ENCODE measurements at regions not wholly inside any gene's neighbourhood (a gene's known extent, or its start where the extent isn't known, plus 50 kb on each side); places are given as distances from the start of the nearest gene placed in this dataset.

- DNase-seq, result no peak
These were observed 53.2 kb downstream of the DNAAF9 start for GRCh38 chr20:3354247-3354646.

GRCh38 chr20:3353646-3354045 is 53.8 kb downstream of the DNAAF9 start:
- DNase-seq, result no peak

- no peak for DNase-seq
These were observed 55.3 kb downstream of the DNAAF9 start for GRCh38 chr20:3352202-3352601.

- DNase-seq, result no peak
These were observed 57.0 kb downstream of the DNAAF9 start for GRCh38 chr20:3350422-3350821.

GRCh38 chr20:3349786-3350185 is 57.7 kb downstream of the DNAAF9 start:
- no peak for DNase-seq

- no peak for DNase-seq
These were observed 64.7 kb downstream of the DNAAF9 start for GRCh38 chr20:3342766-3343165.

GRCh38 chr20:3340443-3340842 is 67.0 kb downstream of the DNAAF9 start:
- DNase-seq, result no peak

GRCh38 chr20:3339571-3339970 is 67.9 kb downstream of the DNAAF9 start:
- DNase-seq, result no peak

- no peak for DNase-seq
These were observed 68.4 kb downstream of the DNAAF9 start for GRCh38 chr20:3339076-3339475.

- no peak for DNase-seq
These were observed 73.1 kb downstream of the DNAAF9 start for GRCh38 chr20:3334156-3334943.

- peak; percentile 31 for DNase-seq
These were observed 77.3 kb downstream of the DNAAF9 start for GRCh38 chr20:3330046-3330741.

- no peak for DNase-seq
These were observed 79.0 kb downstream of the DNAAF9 start for GRCh38 chr20:3328501-3328900.

- DNase-seq, result no peak
These were observed 80.5 kb downstream of the DNAAF9 start for GRCh38 chr20:3326779-3327521.

GRCh38 chr20:3325864-3326263 is 81.6 kb downstream of the DNAAF9 start:
- no peak for DNase-seq

- DNase-seq, result no peak
These were observed 84.1 kb downstream of the DNAAF9 start for GRCh38 chr20:3323398-3323797.

GRCh38 chr20:3318226-3318884 is 79.4 kb upstream of the SLC4A11 start:
- DNase-seq, result no peak

- no peak for DNase-seq
These were observed 77.1 kb upstream of the SLC4A11 start for GRCh38 chr20:3316136-3316535.

- DNase-seq, result no peak
These were observed 76.1 kb upstream of the SLC4A11 start for GRCh38 chr20:3315136-3315535.

- no peak for DNase-seq
These were observed 75.4 kb upstream of the SLC4A11 start for GRCh38 chr20:3314391-3314790.

GRCh38 chr20:3313683-3314065 is 74.7 kb upstream of the SLC4A11 start:
- no peak for DNase-seq

- DNase-seq, result peak; percentile 7
These were observed 74.1 kb upstream of the SLC4A11 start for GRCh38 chr20:3312940-3313682.

GRCh38 chr20:3311623-3312022 is 72.6 kb upstream of the SLC4A11 start:
- no peak for DNase-seq

- no peak for DNase-seq
These were observed 70.2 kb upstream of the SLC4A11 start for GRCh38 chr20:3309226-3309625.
